ENCODE measurements at regions not wholly inside any gene's neighbourhood (a gene's known extent, or its start where the extent isn't known, plus 50 kb on each side); places are given as distances from the start of the nearest gene placed in this dataset.

DNA sequence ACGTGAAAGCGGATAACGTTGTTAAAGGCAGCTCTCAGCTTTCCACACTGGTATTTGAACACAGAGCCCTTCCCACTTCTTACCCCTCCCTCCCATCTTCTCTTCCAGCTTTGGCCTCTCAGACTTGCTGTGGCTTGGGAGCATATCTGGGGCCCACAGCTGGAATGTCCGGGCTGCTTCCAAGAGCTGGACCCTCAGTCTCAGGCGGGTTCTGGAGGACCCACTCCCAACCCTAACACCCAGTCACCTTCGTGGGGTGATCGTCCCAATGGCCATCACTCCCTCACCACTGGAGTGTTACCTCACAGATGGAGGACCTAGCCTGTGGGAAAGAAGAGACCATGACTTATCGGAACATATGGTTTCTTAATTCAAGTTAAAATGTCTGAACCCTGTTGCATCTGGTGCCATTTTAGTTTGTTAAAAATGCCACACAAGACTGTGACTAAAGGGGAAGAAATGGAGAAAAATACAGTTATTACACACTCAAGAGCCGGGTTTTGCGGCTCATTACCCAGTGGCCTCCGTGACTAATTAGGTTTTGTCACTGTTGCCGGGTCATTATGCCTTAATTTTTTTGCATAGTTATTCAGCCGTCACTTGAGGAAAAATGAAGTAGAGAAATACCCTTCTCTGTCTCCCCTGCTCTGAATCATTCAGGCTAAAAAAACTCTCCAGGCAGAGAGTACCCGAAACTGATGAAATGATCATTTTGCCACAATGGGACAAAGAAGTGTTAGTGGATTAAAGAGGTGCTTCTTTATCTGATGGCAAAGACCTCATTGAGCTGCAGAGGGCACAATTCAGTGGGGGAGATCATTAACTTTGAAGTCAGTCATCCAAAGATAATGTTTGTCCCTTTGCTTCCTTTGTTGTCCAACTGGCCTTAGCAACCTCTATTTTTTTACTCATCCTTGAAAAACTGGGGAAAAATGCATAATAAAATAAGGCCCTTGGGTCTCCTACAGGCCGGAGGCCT lies 87.2 kb upstream of the HTATIP2 start:
- TF ChIP-seq, protein P1, sequence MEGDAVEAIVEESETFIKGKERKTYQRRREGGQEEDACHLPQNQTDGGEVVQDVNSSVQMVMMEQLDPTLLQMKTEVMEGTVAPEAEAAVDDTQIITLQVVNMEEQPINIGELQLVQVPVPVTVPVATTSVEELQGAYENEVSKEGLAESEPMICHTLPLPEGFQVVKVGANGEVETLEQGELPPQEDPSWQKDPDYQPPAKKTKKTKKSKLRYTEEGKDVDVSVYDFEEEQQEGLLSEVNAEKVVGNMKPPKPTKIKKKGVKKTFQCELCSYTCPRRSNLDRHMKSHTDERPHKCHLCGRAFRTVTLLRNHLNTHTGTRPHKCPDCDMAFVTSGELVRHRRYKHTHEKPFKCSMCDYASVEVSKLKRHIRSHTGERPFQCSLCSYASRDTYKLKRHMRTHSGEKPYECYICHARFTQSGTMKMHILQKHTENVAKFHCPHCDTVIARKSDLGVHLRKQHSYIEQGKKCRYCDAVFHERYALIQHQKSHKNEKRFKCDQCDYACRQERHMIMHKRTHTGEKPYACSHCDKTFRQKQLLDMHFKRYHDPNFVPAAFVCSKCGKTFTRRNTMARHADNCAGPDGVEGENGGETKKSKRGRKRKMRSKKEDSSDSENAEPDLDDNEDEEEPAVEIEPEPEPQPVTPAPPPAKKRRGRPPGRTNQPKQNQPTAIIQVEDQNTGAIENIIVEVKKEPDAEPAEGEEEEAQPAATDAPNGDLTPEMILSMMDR (IDR thresholded peaks at IDR 0.05; ENCODE audit: insufficient read depth, low read length): no peak
- H3K4me3 ChIP-seq (ENCODE audit: low read depth, low read length): no peak overlapping the region
- no peak for DNase-seq (ENCODE audit: low read depth)

- no peak overlapping the region for H3K4me3 ChIP-seq (ENCODE audit: low read depth, low read length)
- TF ChIP-seq, protein P1 (IDR thresholded peaks at IDR 0.05; ENCODE audit: insufficient read depth, low read length): no peak
- DNase-seq (ENCODE audit: low read depth): no peak
These were observed 89.5 kb upstream of the HTATIP2 start for GRCh38 chr11:20274031-20274430.

- DNase-seq (ENCODE audit: low read depth): peak; percentile 8
- TF ChIP-seq, protein P1 (IDR thresholded peaks at IDR 0.05; ENCODE audit: insufficient read depth, low read length): no peak
- H3K4me3 ChIP-seq (ENCODE audit: low read depth, low read length): no peak overlapping the region
These were observed 101.3 kb upstream of the DBX1 start for GRCh38 chr11:20261526-20261925.

- no peak overlapping the region for H3K4me3 ChIP-seq (ENCODE audit: low read depth, low read length)
- TF ChIP-seq, protein P1 (IDR thresholded peaks at IDR 0.05; ENCODE audit: insufficient read depth, low read length): no peak
These were observed 100.0 kb upstream of the DBX1 start for GRCh38 chr11:20260307-20260706.

GRCh38 chr11:20259506-20259905 lies 99.2 kb upstream of the DBX1 start:
- H3K4me3 ChIP-seq (ENCODE audit: low read depth, low read length): no peak overlapping the region
- TF ChIP-seq, protein P1 (IDR thresholded peaks at IDR 0.05; ENCODE audit: insufficient read depth, low read length): no peak
- no peak for DNase-seq (ENCODE audit: low read depth)

More at GRCh38 chr11:20260307-20260706, 100.0 kb upstream of the DBX1 start:
- no peak for DNase-seq (ENCODE audit: low read depth)

GRCh38 chr11:20258376-20258895 lies 98.2 kb upstream of the DBX1 start:
- no peak for DNase-seq (ENCODE audit: low read depth)
- H3K4me3 ChIP-seq (ENCODE audit: low read depth, low read length): no peak overlapping the region
- TF ChIP-seq, protein P1 (IDR thresholded peaks at IDR 0.05; ENCODE audit: insufficient read depth, low read length): no peak
